ENCODE measurements at regions not wholly inside any gene's neighbourhood (a gene's known extent, or its start where the extent isn't known, plus 50 kb on each side); places are given as distances from the start of the nearest gene placed in this dataset.

DNA sequence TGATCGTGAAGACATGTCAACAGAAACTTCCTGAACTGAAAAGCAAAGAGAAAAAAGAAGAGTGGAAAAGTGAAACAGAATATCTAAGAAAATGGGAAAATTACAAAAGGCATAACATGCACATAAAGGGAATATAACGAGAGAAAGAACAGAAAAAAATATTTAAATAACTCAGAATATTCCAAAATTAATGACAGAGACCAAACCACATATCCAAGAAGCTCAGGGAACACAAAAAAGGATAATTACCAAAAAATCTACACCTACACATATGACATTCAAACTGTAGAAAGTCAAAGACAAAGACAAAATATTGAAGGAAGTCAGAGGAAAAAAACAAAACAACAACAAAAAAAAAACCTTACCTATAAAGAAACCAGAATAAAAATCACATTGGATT lies 105.5 kb downstream of the OR13A1 start:
- Histone ChIP-seq H3K79me2 (ENCODE audit: control insufficient read depth, insufficient read depth, low read length) (no peaks in the 10 kb centered on the region), H2AFZ (ENCODE audit: control insufficient read depth, low read length) (no peak overlapping the region), H3K4me2 (ENCODE audit: control insufficient read depth, extremely low read depth, insufficient read depth, low read depth, low read length) (no peak overlapping the region), H3K4me1 (ENCODE audit: control insufficient read depth, extremely low read depth, insufficient read depth, low read length) (no peaks in the 10 kb centered on the region), H3K27ac (ENCODE audit: control insufficient read depth, insufficient read depth, low read length) (no peak overlapping the region), H4K20me1 (ENCODE audit: control insufficient read depth, extremely low read depth, insufficient read depth, low read length) (no peaks in the 10 kb centered on the region), H3K9me3 (ENCODE audit: control insufficient read depth, low read depth, low read length) (no peaks in the 10 kb centered on the region), H3K9me1 (ENCODE audit: control insufficient read depth, extremely low read depth, insufficient read depth, low read length) (no peaks in the 10 kb centered on the region), H3K4me3 (ENCODE audit: control insufficient read depth in 2 of 3, extremely low read depth in 1 of 3, insufficient read depth in 2 of 3, low read depth in 1 of 3, low read length in 3 of 3) (no peak overlapping the region), H3K36me3 (ENCODE audit: control insufficient read depth in 2 of 2, extremely low read depth in 1 of 2, insufficient read depth in 2 of 2, low read length in 2 of 2) (no peaks in the 10 kb centered on the region), H3K27me3 (ENCODE audit: control insufficient read depth, extremely low read depth, insufficient read depth, low read length) (no peaks in the 10 kb centered on the region), H3K9ac (ENCODE audit: control insufficient read depth, extremely low read depth, insufficient read depth, low read length) (no peak overlapping the region)
- FAIRE-seq = no peak
- TF ChIP-seq EZH2 (IDR thresholded peaks at IDR 0.05; ENCODE audit: low read length) (no peak), CTCF (optimal IDR thresholded peaks at IDR 0.05 in 1 of 3, IDR thresholded peaks at IDR 0.05 in 1 of 3, conservative IDR thresholded peaks at IDR 0.05 in 1 of 3; ENCODE audit: extremely low read depth in 1 of 3, insufficient read depth in 2 of 3, low read length in 3 of 3) (no peak)
- DNase-seq (ENCODE audit: low read depth, low spot score) = no peak
- dilution Hi-C loops (cut with MboI; ENCODE audit: extremely low pct_ligation_motif_present, low sequenced_read_pairs) = no loop called here

GRCh38 chr10:45211576-45211975 lies 103.8 kb downstream of the OR13A1 start:
- Histone ChIP-seq H3K4me1 (ENCODE audit: control insufficient read depth, extremely low read depth, insufficient read depth, low read length) (no peaks in the 10 kb centered on the region), H3K9me3 (ENCODE audit: control insufficient read depth, low read depth, low read length) (no peaks in the 10 kb centered on the region), H3K9me1 (ENCODE audit: control insufficient read depth, extremely low read depth, insufficient read depth, low read length) (no peaks in the 10 kb centered on the region), H3K4me2 (ENCODE audit: control insufficient read depth, extremely low read depth, insufficient read depth, low read depth, low read length) (no peak overlapping the region), H3K79me2 (ENCODE audit: control insufficient read depth, insufficient read depth, low read length) (no peaks in the 10 kb centered on the region), H3K4me3 (ENCODE audit: control insufficient read depth in 2 of 3, extremely low read depth in 1 of 3, insufficient read depth in 2 of 3, low read depth in 1 of 3, low read length in 3 of 3) (no peak overlapping the region), H3K36me3 (ENCODE audit: control insufficient read depth in 2 of 2, extremely low read depth in 1 of 2, insufficient read depth in 2 of 2, low read length in 2 of 2) (no peaks in the 10 kb centered on the region), H4K20me1 (ENCODE audit: control insufficient read depth, extremely low read depth, insufficient read depth, low read length) (no peaks in the 10 kb centered on the region), H3K27ac (ENCODE audit: control insufficient read depth, insufficient read depth, low read length) (no peak overlapping the region), H3K27me3 (ENCODE audit: control insufficient read depth, extremely low read depth, insufficient read depth, low read length) (no peaks in the 10 kb centered on the region), H2AFZ (ENCODE audit: control insufficient read depth, low read length) (no peak overlapping the region), H3K9ac (ENCODE audit: control insufficient read depth, extremely low read depth, insufficient read depth, low read length) (no peak overlapping the region)
- FAIRE-seq (no peak), DNase-seq (ENCODE audit: low read depth, low spot score) (no peak)
- TF ChIP-seq EZH2 (IDR thresholded peaks at IDR 0.05; ENCODE audit: low read length) = no peak
- TF ChIP-seq CTCF (optimal IDR thresholded peaks at IDR 0.05 in 1 of 3, IDR thresholded peaks at IDR 0.05 in 1 of 3, conservative IDR thresholded peaks at IDR 0.05 in 1 of 3; ENCODE audit: extremely low read depth in 1 of 3, insufficient read depth in 2 of 3, low read length in 3 of 3) = no peak
- dilution Hi-C loops (cut with MboI; ENCODE audit: extremely low pct_ligation_motif_present, low sequenced_read_pairs) = no loop called here

Data from keratinocyte (primary cell).